ENCODE measurements at regions not wholly inside any gene's neighbourhood (a gene's known extent, or its start where the extent isn't known, plus 50 kb on each side); places are given as distances from the start of the nearest gene placed in this dataset.

GRCh38 chr5:29769474-29769873 is 1424.0 kb upstream of the CDH6 start:
- no peak for DNase-seq (ENCODE audit: low spot score)
- Mint-ChIP-seq H3K9me3 (ENCODE audit: low read depth) (no peaks in the 10 kb centered on the region), H3K4me1 (ENCODE audit: low read depth) (no peaks in the 10 kb centered on the region), H3K4me3 (ENCODE audit: unreplicated experiment) (no peak overlapping the region), H3K27me3 (ENCODE audit: low read depth) (peaks cover 11% of the 10 kb centered on the region), H3K36me3 (ENCODE audit: low read depth) (no peaks in the 10 kb centered on the region), H3K27ac (ENCODE audit: unreplicated experiment) (no peak overlapping the region)
- no peak for TF ChIP-seq CTCF (IDR thresholded peaks at IDR 0.05)

- Mint-ChIP-seq H3K27ac (ENCODE audit: unreplicated experiment) (no peak overlapping the region), H3K4me1 (ENCODE audit: low read depth) (no peaks in the 10 kb centered on the region), H3K36me3 (ENCODE audit: low read depth) (no peaks in the 10 kb centered on the region), H3K9me3 (ENCODE audit: low read depth) (peaks cover 11% of the 10 kb centered on the region), H3K27me3 (ENCODE audit: low read depth) (peaks cover 11% of the 10 kb centered on the region), H3K4me3 (ENCODE audit: unreplicated experiment) (no peak overlapping the region)
- no peak for TF ChIP-seq CTCF (IDR thresholded peaks at IDR 0.05)
- DNase-seq (ENCODE audit: low spot score): no peak
Observed at GRCh38 chr5:29758986-29759421, 1434.5 kb upstream of the CDH6 start.

- H3K27me3 Mint-ChIP-seq (ENCODE audit: low read depth): peaks cover 2% of the 10 kb centered on the region
- no peak overlapping the region for H3K4me3 Mint-ChIP-seq (ENCODE audit: unreplicated experiment)
- DNase-seq (ENCODE audit: low spot score): no peak
- H3K4me1 Mint-ChIP-seq (ENCODE audit: low read depth): no peaks in the 10 kb centered on the region
- TF ChIP-seq CTCF (IDR thresholded peaks at IDR 0.05): no peak
- H3K9me3 Mint-ChIP-seq (ENCODE audit: low read depth): peaks cover 9% of the 10 kb centered on the region
- no peaks in the 10 kb centered on the region for H3K36me3 Mint-ChIP-seq (ENCODE audit: low read depth)
- H3K27ac Mint-ChIP-seq (ENCODE audit: unreplicated experiment): no peak overlapping the region
Observed at GRCh38 chr5:29750453-29750852, 1443.0 kb upstream of the CDH6 start.

GRCh38 chr5:29744618-29745017 is 1448.9 kb upstream of the CDH6 start:
- no peaks in the 10 kb centered on the region for H3K36me3 Mint-ChIP-seq (ENCODE audit: low read depth)
- H3K4me3 Mint-ChIP-seq (ENCODE audit: unreplicated experiment): no peak overlapping the region
- no peak for TF ChIP-seq CTCF (IDR thresholded peaks at IDR 0.05)
- peaks cover 14% of the 10 kb centered on the region for H3K27me3 Mint-ChIP-seq (ENCODE audit: low read depth)
- H3K27ac Mint-ChIP-seq (ENCODE audit: unreplicated experiment): no peak overlapping the region
- H3K4me1 Mint-ChIP-seq (ENCODE audit: low read depth): no peaks in the 10 kb centered on the region
- DNase-seq (ENCODE audit: low spot score): no peak
- H3K9me3 Mint-ChIP-seq (ENCODE audit: low read depth): no peaks in the 10 kb centered on the region

- no peaks in the 10 kb centered on the region for H3K9me3 Mint-ChIP-seq (ENCODE audit: low read depth)
- no peak for TF ChIP-seq CTCF (IDR thresholded peaks at IDR 0.05)
- H3K27ac Mint-ChIP-seq (ENCODE audit: unreplicated experiment): no peak overlapping the region
Observed at GRCh38 chr5:29720954-29721353, 1472.5 kb upstream of the CDH6 start.

More at GRCh38 chr5:29720954-29721353, 1472.5 kb upstream of the CDH6 start:
- Mint-ChIP-seq H3K36me3 (ENCODE audit: low read depth) (no peaks in the 10 kb centered on the region), H3K27me3 (ENCODE audit: low read depth) (peaks cover 10% of the 10 kb centered on the region), H3K4me3 (ENCODE audit: unreplicated experiment) (no peak overlapping the region), H3K4me1 (ENCODE audit: low read depth) (no peaks in the 10 kb centered on the region)
- DNase-seq (ENCODE audit: low spot score): no peak
